HG02884 (cell line): ENCODE measurements at regions not wholly inside any gene's neighbourhood (a gene's known extent, or its start where the extent isn't known, plus 50 kb on each side); places are given as distances from the start of the nearest gene placed in this dataset.
"Not testable (repeated sequence)": the region's sequence is repeated elsewhere in the genome, so short reads cannot be mapped to it uniquely, and the experiment has no call there.

Source experiments
- ATAC-seq: cut with Tn5 transposase; IDR thresholded peaks from one replicate; pipeline ENCODE4 v1.9.1; 2021; ENCODE audit warnings: mild to moderate bottlenecking, moderate library complexity; ENCODE audit not compliant: unreplicated experiment

GRCh38 chr2:16375981-16376380 lies 289.7 kb downstream of the CYRIA start:
- ATAC-seq = no peak

- ATAC-seq = no peak
Measured at GRCh38 chr2:16375351-16375750, 290.3 kb downstream of the CYRIA start.

GRCh38 chr2:16374671-16375070 lies 291.0 kb downstream of the CYRIA start:
- ATAC-seq = no peak

DNA sequence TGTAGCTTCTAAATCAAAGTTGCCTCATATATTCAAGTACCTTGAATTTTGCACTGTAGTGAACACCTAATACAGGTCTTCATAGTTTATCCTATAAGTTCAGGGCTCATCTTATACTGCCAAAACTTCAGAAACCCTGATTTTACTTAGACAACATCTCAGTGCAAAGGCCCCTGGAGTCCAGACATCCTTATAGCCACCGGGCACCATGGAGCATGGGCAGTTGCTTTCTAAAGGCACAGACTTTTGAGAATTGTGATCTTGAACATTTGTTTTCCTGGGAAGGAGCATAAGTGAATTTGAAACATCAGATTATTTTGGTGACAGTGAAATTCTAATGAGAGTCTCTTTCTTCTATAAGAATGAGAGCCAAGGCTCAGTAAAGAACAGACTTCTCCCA lies 292.3 kb downstream of the CYRIA start:
- no peak for ATAC-seq

GRCh38 chr2:16371751-16372150 lies 293.9 kb downstream of the CYRIA start:
- ATAC-seq = no peak

- ATAC-seq = no peak
Measured at GRCh38 chr2:16368951-16369350, 296.7 kb downstream of the CYRIA start.

DNA sequence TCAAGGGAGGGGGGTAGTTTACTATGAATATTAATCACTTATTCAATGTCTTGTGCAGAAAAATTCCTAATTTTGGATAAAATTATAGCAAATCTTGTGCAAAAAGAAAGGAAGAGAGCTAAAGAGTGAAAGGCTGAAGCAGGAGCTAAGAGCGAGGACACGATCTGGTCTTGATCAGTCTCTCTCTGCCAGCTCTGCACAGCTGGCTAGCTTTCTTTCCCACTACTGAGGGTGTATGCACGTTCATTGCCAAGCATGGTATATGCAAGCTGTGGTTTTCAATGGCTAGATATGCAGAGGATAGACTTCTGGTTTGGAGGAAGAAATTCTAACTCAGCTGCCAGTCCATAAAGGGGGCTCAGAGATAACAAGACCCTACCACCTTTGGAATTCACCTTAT lies 297.3 kb downstream of the CYRIA start:
- ATAC-seq = no peak

GRCh38 chr2:16365366-16365765 lies 300.3 kb downstream of the CYRIA start:
- no peak for ATAC-seq

GRCh38 chr2:16363581-16363980 lies 302.1 kb downstream of the CYRIA start:
- no peak for ATAC-seq

- no peak for ATAC-seq
Measured at GRCh38 chr2:16362611-16363010, 303.0 kb downstream of the CYRIA start.

GRCh38 chr2:16361261-16361995 lies 304.2 kb downstream of the CYRIA start:
- ATAC-seq = no peak

GRCh38 chr2:16359961-16360360 lies 305.7 kb downstream of the CYRIA start:
- ATAC-seq = no peak

GRCh38 chr2:16357188-16357587 lies 308.4 kb downstream of the CYRIA start:
- ATAC-seq = no peak

DNA sequence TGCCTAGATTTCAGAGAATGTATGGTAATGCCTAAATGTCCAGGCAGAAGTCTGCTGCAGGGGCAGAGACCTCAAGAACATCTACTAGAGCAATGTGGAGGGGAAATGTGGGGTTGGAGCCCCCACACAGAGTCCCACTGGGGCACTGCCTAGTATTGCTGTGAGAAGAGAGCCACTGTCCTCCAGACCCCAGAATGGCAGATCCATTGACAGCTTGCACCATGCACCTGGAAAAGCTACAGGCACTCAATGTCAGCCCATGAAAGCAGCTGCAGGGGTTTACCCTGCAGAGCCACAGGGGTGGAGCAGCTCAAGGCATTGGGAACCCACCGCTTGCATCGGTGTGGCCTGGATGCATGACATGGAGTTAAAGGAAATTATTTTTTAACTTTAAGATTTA lies 314.1 kb downstream of the CYRIA start:
- ATAC-seq = no peak

GRCh38 chr2:16351137-16351536 lies 314.5 kb downstream of the CYRIA start:
- ATAC-seq = no peak

GRCh38 chr2:16350211-16350610 lies 315.4 kb downstream of the CYRIA start:
- no peak for ATAC-seq

GRCh38 chr2:16349811-16350210 lies 315.8 kb downstream of the CYRIA start:
- no peak for ATAC-seq

DNA sequence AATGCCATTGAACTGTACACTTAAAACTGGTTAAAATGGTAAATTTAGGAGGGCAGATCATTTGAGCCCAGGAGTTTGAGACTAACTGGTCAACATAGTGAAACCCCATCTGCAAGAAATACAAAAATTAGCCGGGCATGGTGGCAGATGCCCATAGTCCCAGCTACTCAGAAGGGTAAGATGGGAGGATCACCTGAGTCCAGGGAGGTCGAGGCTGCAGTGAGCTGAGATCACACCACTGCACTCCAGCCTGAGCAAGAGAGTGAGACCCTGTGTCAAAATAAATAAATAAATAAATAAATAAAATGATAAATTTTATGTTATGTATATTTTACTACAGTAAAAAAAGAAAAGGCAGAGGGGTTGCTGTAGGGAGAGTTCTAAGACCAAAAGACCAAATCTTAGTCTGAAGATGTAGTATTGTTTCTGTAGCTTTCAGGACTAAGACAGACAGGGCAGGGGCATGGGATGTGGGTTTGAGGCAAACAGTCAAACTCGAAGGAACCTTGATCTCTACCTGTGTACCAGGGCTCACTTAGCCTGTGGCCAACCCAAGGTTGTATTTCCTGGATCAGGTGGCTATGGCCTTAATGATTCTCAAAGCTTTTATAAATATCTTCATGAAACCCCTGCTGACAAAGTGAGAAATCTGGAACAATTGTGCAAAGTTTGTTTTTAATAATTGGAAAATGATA lies 316.7 kb downstream of the CYRIA start:
- no peak for ATAC-seq

- ATAC-seq = no peak
Measured at GRCh38 chr2:16346671-16347070, 319.0 kb downstream of the CYRIA start.

DNA sequence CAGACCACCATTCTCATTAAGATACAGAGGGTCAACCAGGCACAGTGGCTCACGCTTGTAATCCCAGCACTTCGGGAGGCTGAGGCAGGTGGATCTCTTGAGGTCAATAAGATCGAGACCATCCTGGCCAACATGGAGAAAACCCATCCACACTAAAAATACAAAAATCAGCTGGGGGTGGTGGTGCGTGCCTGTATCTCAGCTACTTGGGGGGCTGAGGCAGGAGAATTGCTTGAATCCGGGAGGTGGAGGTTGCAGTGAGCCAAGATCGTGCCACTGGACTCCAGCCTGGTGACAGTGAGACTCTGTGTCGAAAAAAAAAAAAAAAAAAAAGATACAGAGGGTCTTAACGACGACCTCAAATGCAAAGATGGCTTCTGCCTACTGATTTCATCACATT lies 320.4 kb downstream of the CYRIA start:
- not testable (repeated sequence) for ATAC-seq

- no peak for ATAC-seq
Measured at GRCh38 chr2:16339206-16339605, 326.4 kb downstream of the CYRIA start.

DNA sequence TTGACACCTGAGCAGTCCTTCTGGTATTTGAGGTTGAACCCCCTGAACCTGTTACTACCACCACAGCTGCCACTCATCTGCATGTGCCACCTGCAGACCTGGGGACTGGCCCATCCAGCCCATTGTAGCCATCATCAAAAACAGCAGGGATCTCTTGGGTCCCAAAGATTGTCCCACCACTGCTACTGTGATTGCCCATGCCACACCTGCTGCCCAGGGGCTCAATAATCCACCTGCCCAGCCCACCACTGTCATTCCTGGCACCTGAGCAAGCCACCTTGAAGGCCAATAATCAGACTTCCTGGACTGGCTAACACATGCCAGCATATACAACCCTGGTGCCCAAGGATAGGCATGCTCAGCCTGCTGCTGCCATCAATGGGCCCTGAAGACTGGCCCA lies 327.6 kb downstream of the CYRIA start:
- ATAC-seq = no peak

DNA sequence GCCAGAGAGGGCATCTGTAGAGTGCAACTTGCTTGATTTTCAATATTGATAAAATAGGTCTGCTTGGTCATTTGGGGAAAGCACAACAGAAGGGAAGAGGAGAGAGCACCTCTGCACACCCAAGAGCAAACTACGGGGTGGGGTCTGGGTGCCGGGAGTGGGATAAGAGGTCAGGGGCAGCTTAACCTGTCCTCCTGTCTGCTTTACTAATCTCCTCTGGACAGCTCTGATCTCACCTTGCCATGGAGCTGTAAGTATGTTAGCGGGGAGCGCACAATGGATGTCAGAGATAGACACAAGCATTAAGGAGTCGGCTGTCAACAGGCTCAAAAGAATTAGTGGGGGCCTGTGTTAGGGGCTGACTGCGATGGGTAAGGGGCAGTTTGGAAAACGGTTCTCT lies 328.7 kb downstream of the CYRIA start:
- no peak for ATAC-seq
